HEK293 (cell line): ENCODE measurements at regions not wholly inside any gene's neighbourhood (a gene's known extent, or its start where the extent isn't known, plus 50 kb on each side); places are given as distances from the start of the nearest gene placed in this dataset.

ENCODE experiments used
- CTCF ChIA-PET: fragments of 350-600 bp; formaldehyde crosslinking; extraction: SDS; loops from one replicate; lab custom pipeline; 2021; ENCODE audit warnings: antibody characterized with exemption; lab: Yijun Ruan, JAX
- POLR2A ChIA-PET: fragments of 300-600 bp; formaldehyde crosslinking; extraction: SDS; loops from one replicate; lab custom pipeline; 2020; ENCODE audit warnings: antibody characterized with exemption, inconsistent platforms; lab: Yijun Ruan, JAX
- H3K27ac ChIP-seq: fragments of 200-500 bp; sonication (Bioruptor generic); 2 replicates; pipeline ENCODE4 v1.5.1; 2014; ENCODE audit warnings: low read depth, low read length, control low read depth, inconsistent platforms; ENCODE audit errors: extremely low read depth
- H3K36me3 ChIP-seq, 2 experiments: fragments of 200-500 bp in 1 of 2; sonication (Bioruptor generic) in 1 of 2; 1 replicate in 1 of 2; 2 replicates in 1 of 2; pipeline ENCODE4 v1.5.1; 2014 to 2017; ENCODE audit warnings: inconsistent platforms in 2 of 2, low read length in 2 of 2; ENCODE audit not compliant: control insufficient read depth in 2 of 2, insufficient read depth in 1 of 2
- H3K4me1 ChIP-seq: fragments of 200-500 bp; sonication (Bioruptor generic); 2 replicates; pipeline ENCODE4 v1.5.1; 2014; ENCODE audit warnings: mild to moderate bottlenecking, low read length, inconsistent platforms; ENCODE audit not compliant: control insufficient read depth, insufficient read depth
- H3K4me3 ChIP-seq: 2 replicates; pipeline ENCODE4 v1.5.1; 2011; ENCODE audit warnings: low read depth, mild to moderate bottlenecking, control low read depth, low read length, moderate library complexity
- H3K9me3 ChIP-seq: fragments of 200-500 bp; sonication (Bioruptor generic); 2 replicates; pipeline ENCODE4 v1.5.1; 2014; ENCODE audit warnings: low read depth, low read length, inconsistent platforms; ENCODE audit not compliant: control insufficient read depth, insufficient read depth
- BCL11B ChIP-seq: fragments of 450-650 bp; formaldehyde crosslinking; IDR thresholded peaks from 2 replicates; pipeline ENCODE4 v1.5.1; 2016; ENCODE audit warnings: low read depth, missing biosample characterization, missing genetic modification characterization
- ELK4 ChIP-seq: IDR thresholded peaks from 2 replicates; pipeline ENCODE4 v1.6.1; 2011; ENCODE audit warnings: mild to moderate bottlenecking, low read depth, low read length, borderline replicate concordance
- HOXD13 ChIP-seq: sonication (generic); formaldehyde crosslinking; IDR thresholded peaks from 2 replicates; pipeline ENCODE4 v1.8.0; 2022; ENCODE audit warnings: missing genetic modification reagents, borderline replicate concordance
- KLF16 ChIP-seq: fragments of 450-650 bp; formaldehyde crosslinking; IDR thresholded peaks from 2 replicates; pipeline ENCODE4 v1.5.1; 2017; ENCODE audit warnings: missing biosample characterization, missing genetic modification characterization
- PRDM2 ChIP-seq: fragments of 450-650 bp; formaldehyde crosslinking; IDR thresholded peaks from 2 replicates; pipeline ENCODE4 v1.5.1; 2016; ENCODE audit warnings: missing biosample characterization, missing genetic modification characterization, borderline replicate concordance
- ZBTB1 ChIP-seq: fragments of 450-650 bp; formaldehyde crosslinking; IDR thresholded peaks from 2 replicates; pipeline ENCODE4 v1.5.1; 2016; ENCODE audit warnings: missing biosample characterization, missing genetic modification characterization
- ZBTB7A ChIP-seq: fragments of 450-650 bp; formaldehyde crosslinking; IDR thresholded peaks from 2 replicates; pipeline ENCODE4 v1.5.1; 2016; ENCODE audit warnings: low read depth, missing biosample characterization, missing genetic modification characterization
- ZNF140 ChIP-seq: fragments of 450-650 bp; formaldehyde crosslinking; IDR thresholded peaks from 2 replicates; pipeline ENCODE4 v1.5.1; 2016; ENCODE audit warnings: missing biosample characterization, missing genetic modification characterization
- ZNF155 ChIP-seq: fragments of 450-650 bp; formaldehyde crosslinking; IDR thresholded peaks from 2 replicates; pipeline ENCODE4 v1.5.1; 2016; ENCODE audit warnings: missing biosample characterization, missing genetic modification characterization
- ZNF248 ChIP-seq: fragments of 450-650 bp; formaldehyde crosslinking; IDR thresholded peaks from 2 replicates; pipeline ENCODE4 v1.5.1; 2017; ENCODE audit warnings: missing biosample characterization, missing genetic modification characterization
- ZNF354C ChIP-seq: fragments of 450-650 bp; formaldehyde crosslinking; IDR thresholded peaks from 2 replicates; pipeline ENCODE4 v1.5.1; 2016; ENCODE audit warnings: missing biosample characterization, missing genetic modification characterization, low read depth, borderline replicate concordance
- ZNF391 ChIP-seq: fragments of 450-650 bp; formaldehyde crosslinking; IDR thresholded peaks from 2 replicates; pipeline ENCODE4 v1.5.1; 2016; ENCODE audit warnings: low read depth, missing biosample characterization, missing genetic modification characterization, borderline replicate concordance
- ZNF394 ChIP-seq: fragments of 450-650 bp; formaldehyde crosslinking; IDR thresholded peaks from 2 replicates; pipeline ENCODE4 v1.5.1; 2016; ENCODE audit warnings: missing biosample characterization, missing genetic modification characterization, mild to moderate bottlenecking, moderate library complexity, borderline replicate concordance
- ZNF404 ChIP-seq: fragments of 450-650 bp; formaldehyde crosslinking; IDR thresholded peaks from 2 replicates; pipeline ENCODE4 v1.5.1; 2017; ENCODE audit warnings: missing biosample characterization, missing genetic modification characterization
- ZNF521 ChIP-seq: fragments of 450-650 bp; formaldehyde crosslinking; IDR thresholded peaks from 2 replicates; pipeline ENCODE4 v1.5.1; 2017; ENCODE audit warnings: missing biosample characterization, mild to moderate bottlenecking, missing genetic modification characterization
- ZNF529 ChIP-seq: fragments of 450-650 bp; formaldehyde crosslinking; IDR thresholded peaks from 2 replicates; pipeline ENCODE4 v1.5.1; 2017; ENCODE audit warnings: missing genetic modification characterization, missing biosample characterization; ENCODE audit not compliant: insufficient replicate concordance
- ZNF544 ChIP-seq: fragments of 450-650 bp; formaldehyde crosslinking; IDR thresholded peaks from 2 replicates; pipeline ENCODE4 v1.5.0; 2017; ENCODE audit warnings: missing biosample characterization, missing genetic modification characterization
- ZNF645 ChIP-seq: fragments of 450-650 bp; formaldehyde crosslinking; IDR thresholded peaks from 2 replicates; pipeline ENCODE4; 2016; ENCODE audit warnings: missing biosample characterization, missing genetic modification characterization
- ZNF664 ChIP-seq: fragments of 450-650 bp; formaldehyde crosslinking; IDR thresholded peaks from 2 replicates; pipeline ENCODE4 v1.5.1; 2016; ENCODE audit warnings: missing biosample characterization, missing genetic modification characterization
- ZSCAN18 ChIP-seq: fragments of 450-650 bp; formaldehyde crosslinking; IDR thresholded peaks from 2 replicates; pipeline ENCODE4 v1.5.1; 2016; ENCODE audit warnings: missing biosample characterization, missing genetic modification characterization

GRCh38 chr12:89829434-89829975, 120.9 kb upstream of the ATP2B1 start:
- Histone ChIP-seq H3K4me1 (peaks cover 18% of the 10 kb centered on the region), H3K9me3 (no peaks in the 10 kb centered on the region), H3K36me3 (no peaks in the 10 kb centered on the region), H3K27ac (no peak overlapping the region), H3K4me3 (no peak overlapping the region)
- ChIA-PET CTCF (interaction anchor here (0.6 to 0.7 kb wide), 3 partner anchors 121 to 1959 kb away, joined by 3 to 4 read pairs (median 4); partner anchors contain the start of gene ATP2B1), POLR2A (interaction anchor here (1.3 kb wide), 1 partner anchor 120 kb away, joined by 5 read pairs; no protein-coding TSS in a partner anchor)
- TF ChIP-seq ZNF394 (tag by site-specific recombination) = no peak

GRCh38 chr12:89828575-89828974, 119.9 kb upstream of the ATP2B1 start:
- no peaks in the 10 kb centered on the region for H3K36me3 ChIP-seq
- ChIA-PET POLR2A (interaction anchor here (1.3 kb wide), 1 partner anchor 119 kb away, joined by 5 read pairs; no protein-coding TSS in a partner anchor), CTCF (no interaction called here)
- H3K4me3 ChIP-seq = no peak overlapping the region
- no peak overlapping the region for H3K27ac ChIP-seq
- TF ChIP-seq ZNF248 (tag by site-specific recombination) (no peak), BCL11B (tag by site-specific recombination) (no peak), ZBTB7A (no peak), ELK4 (no peak), PRDM2 (tag by site-specific recombination) (no peak), ZNF645 (no peak), HOXD13 (CRISPR knock-in tag) (no peak), KLF16 (tag by site-specific recombination) (no peak), ZNF664 (no peak), ZBTB1 (tag by site-specific recombination) (no peak), ZNF404 (tag by site-specific recombination) (no peak), ZNF529 (tag by site-specific recombination) (no peak), ZNF354C (no peak), ZSCAN18 (no peak), ZNF140 (tag by site-specific recombination) (no peak), ZNF544 (no peak), ZNF391 (no peak), ZNF155 (tag by site-specific recombination) (no peak), ZNF521 (no peak)
- H3K9me3 ChIP-seq = no peaks in the 10 kb centered on the region
- peaks cover 18% of the 10 kb centered on the region for H3K4me1 ChIP-seq
